Panc1 (cell line): ENCODE measurements at regions not wholly inside any gene's neighbourhood (a gene's known extent, or its start where the extent isn't known, plus 50 kb on each side); places are given as distances from the start of the nearest gene placed in this dataset.

Experiments
- ATAC-seq: fragments of 200-7000 bp; cut with Tn5 transposase; 2 replicates; pipeline ENCODE4 v1.9.1; 2020; ENCODE audit warnings: mild to moderate bottlenecking, moderate library complexity
- BruUV-seq: library from RNA; stranded (reverse); fragments of 400-500 nt; replicated peaks from 2 replicates; lab custom pipeline; 2021; lab: Mats Ljungman, UMichigan
- CTCF ChIA-PET: fragments of 300-600 bp; sonication (Branson Sonifier 250); formaldehyde crosslinking; loops from one replicate; lab custom pipeline; 2022; ENCODE audit warnings: antibody characterized with exemption; lab: Charles Lee
- POLR2A ChIA-PET: fragments of 300-600 bp; sonication (Branson Sonifier 250); formaldehyde crosslinking; loops from one replicate; lab custom pipeline; 2022; ENCODE audit warnings: antibody characterized with exemption; lab: Charles Lee
- DNase-seq: peaks from one replicate; pipeline ENCODE4 v3.0.0-alpha.2; 2010; ENCODE audit warnings: low read depth, low spot score
- H3K27ac ChIP-seq: 2 replicates; pipeline ENCODE4 v1.5.1; 2011; ENCODE audit warnings: mild to moderate bottlenecking, low read length, inconsistent platforms
- H3K27me3 ChIP-seq: fragments of 200-500 bp; sonication (Bioruptor generic); 2 replicates; pipeline ENCODE4 v1.6.0; 2014; ENCODE audit warnings: low read length, inconsistent platforms; ENCODE audit not compliant: control insufficient read depth, insufficient read depth
- H3K36me3 ChIP-seq: fragments of 200-500 bp; sonication (Bioruptor generic); 2 replicates; pipeline ENCODE4 v1.5.1; 2014; ENCODE audit warnings: inconsistent platforms, mild to moderate bottlenecking, low read length, moderate library complexity; ENCODE audit not compliant: control insufficient read depth, insufficient read depth
- H3K4me1 ChIP-seq: 2 replicates; pipeline ENCODE4 v1.5.1; 2011; ENCODE audit warnings: inconsistent platforms, mild to moderate bottlenecking, low read length, moderate library complexity; ENCODE audit not compliant: control insufficient read depth, insufficient read depth
- H3K4me3 ChIP-seq, 2 experiments: 2 replicates each; pipeline ENCODE4 v1.5.1; 2011 to 2012; ENCODE audit warnings: low read depth in 2 of 2, low read length in 2 of 2, mild to moderate bottlenecking in 2 of 2, inconsistent platforms in 1 of 2, moderate library complexity in 1 of 2
- H3K9me3 ChIP-seq: fragments of 200-500 bp; sonication (Bioruptor generic); 2 replicates; pipeline ENCODE4 v1.5.1; 2014; ENCODE audit warnings: low read depth, mild to moderate bottlenecking, inconsistent platforms, low read length, moderate library complexity; ENCODE audit not compliant: control insufficient read depth, insufficient read depth
- POLR2AphosphoS5 ChIP-seq: IDR thresholded peaks from 2 replicates; pipeline ENCODE4 v1.6.1; 2012; ENCODE audit warnings: mild to moderate bottlenecking, low read depth, low read length, moderate library complexity
- SIN3A ChIP-seq: IDR thresholded peaks from 2 replicates; pipeline ENCODE4 v1.6.1; 2012; ENCODE audit warnings: low read depth, mild to moderate bottlenecking, low read length, moderate library complexity, borderline replicate concordance; ENCODE audit not compliant: insufficient read depth
- TCF7L2 ChIP-seq: IDR thresholded peaks from 2 replicates; pipeline ENCODE4 v1.6.1; 2011; ENCODE audit warnings: mild to moderate bottlenecking, low read depth, low read length, inconsistent platforms
- in situ Hi-C: cut with HindIII; loops from 2 replicates; pipeline ENCODE4 v1.10.0; 2016; ENCODE audit warnings: low sequenced_read_pairs, low pct_unique_long_range_greater_than_20kb
- intact Hi-C: fragments of 100-400 bp; cut with micrococcal nuclease; formaldehyde crosslinking; loops from one replicate; pipeline ENCODE4 v1.10.0; 2022; ENCODE audit not compliant: unreplicated experiment
- TF ChIP-seq, protein P1 (sequence below): fragments of 450-650 bp; IDR thresholded peaks from 2 replicates; pipeline ENCODE4 v1.5.1; 2017; ENCODE audit warnings: mild to moderate bottlenecking
- TF ChIP-seq, protein P2 (sequence below), 2 experiments: IDR thresholded peaks; 2 replicates each; pipeline ENCODE4 v1.6.1; 2011 to 2012; ENCODE audit warnings: low read depth in 2 of 2, control low read depth in 1 of 2, low read length in 1 of 2, mild to moderate bottlenecking in 1 of 2, moderate library complexity in 1 of 2; ENCODE audit not compliant: insufficient read depth in 1 of 2

DNA sequence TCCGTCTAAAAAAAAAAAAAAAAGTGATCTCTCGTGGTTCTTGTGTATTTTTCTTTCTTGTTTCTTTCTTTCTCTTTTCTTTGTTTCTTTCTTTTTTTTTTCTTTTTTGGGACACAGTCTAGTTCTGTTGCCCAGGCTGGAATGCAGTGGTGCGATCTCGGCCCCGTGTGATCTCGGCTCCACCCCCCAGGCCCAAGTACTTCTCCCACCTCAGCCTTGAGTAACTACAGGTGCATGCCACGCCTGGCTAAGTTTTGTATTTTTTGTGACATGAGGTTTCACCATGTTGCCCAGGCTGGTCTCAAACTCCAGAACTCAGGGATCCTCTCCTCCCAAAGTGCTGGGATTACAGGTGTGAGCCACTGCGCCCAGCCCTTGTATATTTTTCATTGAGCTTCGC lies 91.4 kb downstream of the TMEM237 start:
- no peak overlapping the region for H3K27ac ChIP-seq
- H3K4me3 ChIP-seq, result no peak overlapping the region
- no peaks in the 10 kb centered on the region for H3K36me3 ChIP-seq
- intact Hi-C loops, result no loop called here
- in situ Hi-C loops, result no loop called here
- no peaks in the 10 kb centered on the region for H3K9me3 ChIP-seq
- no TSS peak for BruUV-seq
- TF ChIP-seq TCF7L2, result no peak
- TF ChIP-seq SIN3A, result no peak
- no peak for TF ChIP-seq POLR2AphosphoS5
- TF ChIP-seq, protein P1, sequence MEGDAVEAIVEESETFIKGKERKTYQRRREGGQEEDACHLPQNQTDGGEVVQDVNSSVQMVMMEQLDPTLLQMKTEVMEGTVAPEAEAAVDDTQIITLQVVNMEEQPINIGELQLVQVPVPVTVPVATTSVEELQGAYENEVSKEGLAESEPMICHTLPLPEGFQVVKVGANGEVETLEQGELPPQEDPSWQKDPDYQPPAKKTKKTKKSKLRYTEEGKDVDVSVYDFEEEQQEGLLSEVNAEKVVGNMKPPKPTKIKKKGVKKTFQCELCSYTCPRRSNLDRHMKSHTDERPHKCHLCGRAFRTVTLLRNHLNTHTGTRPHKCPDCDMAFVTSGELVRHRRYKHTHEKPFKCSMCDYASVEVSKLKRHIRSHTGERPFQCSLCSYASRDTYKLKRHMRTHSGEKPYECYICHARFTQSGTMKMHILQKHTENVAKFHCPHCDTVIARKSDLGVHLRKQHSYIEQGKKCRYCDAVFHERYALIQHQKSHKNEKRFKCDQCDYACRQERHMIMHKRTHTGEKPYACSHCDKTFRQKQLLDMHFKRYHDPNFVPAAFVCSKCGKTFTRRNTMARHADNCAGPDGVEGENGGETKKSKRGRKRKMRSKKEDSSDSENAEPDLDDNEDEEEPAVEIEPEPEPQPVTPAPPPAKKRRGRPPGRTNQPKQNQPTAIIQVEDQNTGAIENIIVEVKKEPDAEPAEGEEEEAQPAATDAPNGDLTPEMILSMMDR, result no peak
- TF ChIP-seq, protein P2, sequence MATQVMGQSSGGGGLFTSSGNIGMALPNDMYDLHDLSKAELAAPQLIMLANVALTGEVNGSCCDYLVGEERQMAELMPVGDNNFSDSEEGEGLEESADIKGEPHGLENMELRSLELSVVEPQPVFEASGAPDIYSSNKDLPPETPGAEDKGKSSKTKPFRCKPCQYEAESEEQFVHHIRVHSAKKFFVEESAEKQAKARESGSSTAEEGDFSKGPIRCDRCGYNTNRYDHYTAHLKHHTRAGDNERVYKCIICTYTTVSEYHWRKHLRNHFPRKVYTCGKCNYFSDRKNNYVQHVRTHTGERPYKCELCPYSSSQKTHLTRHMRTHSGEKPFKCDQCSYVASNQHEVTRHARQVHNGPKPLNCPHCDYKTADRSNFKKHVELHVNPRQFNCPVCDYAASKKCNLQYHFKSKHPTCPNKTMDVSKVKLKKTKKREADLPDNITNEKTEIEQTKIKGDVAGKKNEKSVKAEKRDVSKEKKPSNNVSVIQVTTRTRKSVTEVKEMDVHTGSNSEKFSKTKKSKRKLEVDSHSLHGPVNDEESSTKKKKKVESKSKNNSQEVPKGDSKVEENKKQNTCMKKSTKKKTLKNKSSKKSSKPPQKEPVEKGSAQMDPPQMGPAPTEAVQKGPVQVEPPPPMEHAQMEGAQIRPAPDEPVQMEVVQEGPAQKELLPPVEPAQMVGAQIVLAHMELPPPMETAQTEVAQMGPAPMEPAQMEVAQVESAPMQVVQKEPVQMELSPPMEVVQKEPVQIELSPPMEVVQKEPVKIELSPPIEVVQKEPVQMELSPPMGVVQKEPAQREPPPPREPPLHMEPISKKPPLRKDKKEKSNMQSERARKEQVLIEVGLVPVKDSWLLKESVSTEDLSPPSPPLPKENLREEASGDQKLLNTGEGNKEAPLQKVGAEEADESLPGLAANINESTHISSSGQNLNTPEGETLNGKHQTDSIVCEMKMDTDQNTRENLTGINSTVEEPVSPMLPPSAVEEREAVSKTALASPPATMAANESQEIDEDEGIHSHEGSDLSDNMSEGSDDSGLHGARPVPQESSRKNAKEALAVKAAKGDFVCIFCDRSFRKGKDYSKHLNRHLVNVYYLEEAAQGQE (IDR thresholded peaks at IDR 0.05; ENCODE audit: insufficient read depth in 1 of 2, low read depth in 2 of 2, low read length in 1 of 2), result no peak
- H3K27me3 ChIP-seq, result no peaks in the 10 kb centered on the region
- ATAC-seq, result no peak
- POLR2A ChIA-PET, result no interaction called here
- H3K4me1 ChIP-seq, result no peaks in the 10 kb centered on the region
- CTCF ChIA-PET, result no interaction called here
- no peak for DNase-seq

DNA sequence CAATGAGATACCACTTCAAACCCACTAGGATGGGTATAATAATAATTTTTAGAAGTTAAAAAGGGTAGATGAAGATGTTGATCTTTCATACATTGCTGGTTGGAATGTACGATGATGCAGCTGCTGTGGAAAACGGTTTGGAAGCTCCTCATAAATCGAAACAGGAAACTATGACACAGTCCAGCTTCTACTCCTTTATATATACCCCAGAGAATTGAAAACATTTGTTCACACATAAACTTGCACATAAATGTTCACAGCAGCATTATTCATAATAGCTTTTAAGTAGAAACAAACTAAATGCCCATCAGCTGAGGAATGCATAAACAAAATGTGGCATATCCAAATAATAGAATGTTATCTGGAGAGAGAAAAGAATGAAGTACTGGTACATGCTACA lies 95.0 kb downstream of the STRADB start:
- no peak overlapping the region for H3K27ac ChIP-seq
- ChIA-PET CTCF (no interaction called here), POLR2A (no interaction called here)
- intact Hi-C loops, result no loop called here
- BruUV-seq, result no TSS peak
- H3K4me1 ChIP-seq, result no peaks in the 10 kb centered on the region
- in situ Hi-C loops, result no loop called here
- TF ChIP-seq, protein P1, result no peak
- TF ChIP-seq TCF7L2, result no peak
- TF ChIP-seq, protein P2 (IDR thresholded peaks at IDR 0.05; ENCODE audit: insufficient read depth in 1 of 2, low read depth in 2 of 2, low read length in 1 of 2), result no peak
- ATAC-seq (no peak), DNase-seq (no peak)
- no peaks in the 10 kb centered on the region for H3K36me3 ChIP-seq
- H3K27me3 ChIP-seq, result no peaks in the 10 kb centered on the region
- no peaks in the 10 kb centered on the region for H3K9me3 ChIP-seq
- H3K4me3 ChIP-seq, result no peak overlapping the region
